DND-41 (cell line): ENCODE measurements at regions not wholly inside any gene's neighbourhood (a gene's known extent, or its start where the extent isn't known, plus 50 kb on each side); places are given as distances from the start of the nearest gene placed in this dataset.

ENCODE experiments used
- ATAC-seq: fragments of 200-7000 bp; cut with Tn5 transposase; 3 replicates; pipeline ENCODE4 v1.9.1; 2021; ENCODE audit warnings: low read depth; ENCODE audit not compliant: insufficient read depth
- DNase-seq: peaks from one replicate; pipeline ENCODE4 v3.0.0-alpha.2; 2020
- H2AFZ ChIP-seq: 2 replicates; pipeline ENCODE4 v1.6.0; 2012; ENCODE audit warnings: low read depth, low read length
- H3K27ac ChIP-seq: 2 replicates; pipeline ENCODE4 v1.5.1; 2012; ENCODE audit warnings: low read length, inconsistent platforms
- H3K27me3 ChIP-seq: fragments of 200-600 bp; sonication (generic); 2 replicates; pipeline ENCODE4 v1.6.0; 2012; ENCODE audit warnings: low read length, mild to moderate bottlenecking, inconsistent platforms; ENCODE audit not compliant: insufficient read depth, poor library complexity
- H3K36me3 ChIP-seq: 2 replicates; pipeline ENCODE4 v1.5.1; 2012; ENCODE audit warnings: low read length, inconsistent platforms; ENCODE audit not compliant: insufficient read depth
- H3K4me1 ChIP-seq: 2 replicates; pipeline ENCODE4 v1.5.1; 2012; ENCODE audit warnings: mild to moderate bottlenecking, low read length; ENCODE audit not compliant: insufficient read depth
- H3K4me2 ChIP-seq: 2 replicates; pipeline ENCODE4 v1.6.0; 2012; ENCODE audit warnings: mild to moderate bottlenecking, moderate library complexity, low read length, inconsistent platforms; ENCODE audit not compliant: insufficient read depth
- H3K4me3 ChIP-seq, 2 experiments: fragments of 200-600 bp in 1 of 2; shearing (Covaris generic) in 1 of 2; 2 replicates each; pipeline ENCODE4 v1.5.1; 2012 to 2016; ENCODE audit warnings: inconsistent platforms in 2 of 2, low read length in 2 of 2, mild to moderate bottlenecking in 2 of 2, low read depth in 1 of 2, moderate library complexity in 1 of 2
- H3K79me2 ChIP-seq: 2 replicates; pipeline ENCODE4 v1.6.0; 2012; ENCODE audit warnings: low read length, inconsistent platforms; ENCODE audit not compliant: insufficient read depth
- H3K9ac ChIP-seq: 2 replicates; pipeline ENCODE4 v1.6.0; 2012; ENCODE audit warnings: low read depth, mild to moderate bottlenecking, inconsistent platforms, low read length, moderate library complexity
- H3K9me3 ChIP-seq: 2 replicates; pipeline ENCODE4 v1.5.1; 2012; ENCODE audit warnings: low read length, moderate library complexity, mild to moderate bottlenecking, inconsistent platforms; ENCODE audit not compliant: insufficient read depth, severe bottlenecking
- H4K20me1 ChIP-seq: 2 replicates; pipeline ENCODE4 v1.6.0; 2012; ENCODE audit warnings: low read length; ENCODE audit not compliant: insufficient read depth
- CTCF ChIP-seq: IDR thresholded peaks from 2 replicates; pipeline ENCODE4 v1.5.1; 2012; ENCODE audit warnings: borderline replicate concordance, low read length, moderate library complexity, mild to moderate bottlenecking; ENCODE audit not compliant: poor library complexity, severe bottlenecking; ENCODE audit errors: extremely low read depth
- EZH2 ChIP-seq: IDR thresholded peaks from 3 replicates; pipeline ENCODE4 v1.6.1; 2012; ENCODE audit warnings: borderline replicate concordance, low read depth, mild to moderate bottlenecking, moderate library complexity, low read length, inconsistent platforms; ENCODE audit not compliant: severe bottlenecking

DNA sequence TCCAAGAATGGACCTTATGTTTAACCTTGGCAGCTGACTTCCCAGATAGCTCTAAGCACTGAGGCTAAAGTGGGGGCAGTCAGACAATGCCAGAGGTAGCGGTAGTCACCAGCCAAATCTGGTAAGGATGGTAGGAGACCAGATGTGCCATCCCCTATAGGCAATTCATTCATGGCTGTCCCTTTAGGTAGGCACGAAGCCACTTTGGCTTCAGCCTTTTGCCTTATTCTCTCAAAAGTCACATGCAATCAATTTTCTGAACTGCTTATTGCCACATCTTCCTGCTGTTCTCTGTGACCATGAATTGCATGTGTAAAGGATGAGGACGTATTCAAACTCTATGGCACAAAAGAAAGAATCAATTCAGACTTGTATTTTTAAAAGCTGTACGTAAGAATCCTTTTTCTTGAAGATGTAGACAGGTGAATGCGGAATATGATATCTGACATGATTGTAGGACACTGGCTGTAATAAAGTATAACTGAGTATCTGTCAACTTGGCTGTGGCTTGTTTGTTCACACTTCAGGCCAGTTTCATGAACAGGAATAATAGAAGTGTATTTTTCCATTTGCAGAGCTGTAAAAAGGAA, 611.7 kb downstream of the NR2F1-AS1 start:
- H2AFZ ChIP-seq, result no peak overlapping the region
- H3K27ac ChIP-seq, result no peak overlapping the region
- H3K36me3 ChIP-seq, result no peaks in the 10 kb centered on the region
- H3K4me3 ChIP-seq, result no peak overlapping the region
- no peaks in the 10 kb centered on the region for H3K79me2 ChIP-seq
- DNase-seq (no peak), ATAC-seq (no peak)
- H3K4me1 ChIP-seq, result no peaks in the 10 kb centered on the region
- H3K9me3 ChIP-seq, result no peaks in the 10 kb centered on the region
- no peak for TF ChIP-seq EZH2
- H3K9ac ChIP-seq, result no peak overlapping the region
- no peak overlapping the region for H3K4me2 ChIP-seq
- no peaks in the 10 kb centered on the region for H4K20me1 ChIP-seq
- no peaks in the 10 kb centered on the region for H3K27me3 ChIP-seq

- Histone ChIP-seq H4K20me1 (no peaks in the 10 kb centered on the region), H3K4me1 (no peaks in the 10 kb centered on the region), H2AFZ (no peak overlapping the region), H3K9ac (no peak overlapping the region), H3K4me3 (no peak overlapping the region), H3K4me2 (no peak overlapping the region), H3K27ac (no peak overlapping the region), H3K36me3 (no peaks in the 10 kb centered on the region), H3K27me3 (no peaks in the 10 kb centered on the region), H3K79me2 (no peaks in the 10 kb centered on the region), H3K9me3 (no peaks in the 10 kb centered on the region)
- TF ChIP-seq CTCF (no peak), EZH2 (no peak)
- ATAC-seq (no peak), DNase-seq (no peak)
These were observed 617.2 kb downstream of the NR2F1-AS1 start for GRCh38 chr5:92963800-92964199.

DNA sequence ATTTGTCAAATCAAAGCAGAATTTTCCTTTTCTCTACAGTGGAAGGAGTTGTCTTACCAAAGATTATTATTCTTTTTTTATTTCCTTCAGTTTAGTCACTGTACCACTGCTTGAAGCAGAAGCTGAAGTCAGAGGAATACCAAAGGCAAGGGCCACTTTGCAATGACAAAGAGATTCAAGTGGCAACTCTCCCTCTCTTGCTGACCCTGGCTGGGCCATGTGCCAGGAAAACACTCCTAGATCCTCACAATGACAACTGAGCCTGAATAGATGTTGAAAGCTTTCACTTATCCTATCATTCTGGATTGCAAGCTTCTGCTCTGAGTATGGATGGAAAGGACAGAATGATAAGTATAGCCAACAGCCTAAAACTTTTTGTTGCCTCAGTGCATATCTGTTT, 618.3 kb downstream of the NR2F1-AS1 start:
- Histone ChIP-seq H3K4me2 (no peak overlapping the region), H3K9me3 (no peaks in the 10 kb centered on the region), H3K4me1 (no peaks in the 10 kb centered on the region), H3K9ac (no peak overlapping the region), H3K27ac (no peak overlapping the region), H3K79me2 (no peaks in the 10 kb centered on the region), H2AFZ (no peak overlapping the region), H3K4me3 (no peak overlapping the region), H3K27me3 (no peaks in the 10 kb centered on the region), H3K36me3 (no peaks in the 10 kb centered on the region), H4K20me1 (no peaks in the 10 kb centered on the region)
- no peak for ATAC-seq
- TF ChIP-seq CTCF (no peak), EZH2 (no peak)
- no peak for DNase-seq

DNA sequence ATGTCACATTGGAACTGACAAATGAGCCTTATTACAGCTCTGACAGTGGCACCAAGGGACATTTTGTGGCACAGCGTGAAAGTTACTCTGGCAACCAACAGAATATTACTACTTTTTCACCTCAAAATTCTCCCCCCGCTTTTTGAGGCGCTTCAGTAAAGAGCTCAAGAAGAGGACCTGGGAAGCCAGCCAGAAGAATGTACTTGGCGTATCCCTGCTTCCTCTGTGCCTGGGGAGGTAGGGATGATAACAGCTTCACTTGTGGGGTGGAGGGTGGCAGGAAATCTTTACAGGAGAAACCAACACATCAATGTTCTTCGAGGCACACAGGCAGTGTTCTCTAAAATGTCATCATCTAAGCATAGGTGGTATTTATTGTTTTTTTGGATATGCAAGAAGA, 624.1 kb downstream of the NR2F1-AS1 start:
- Histone ChIP-seq H3K27me3 (no peaks in the 10 kb centered on the region), H3K79me2 (no peaks in the 10 kb centered on the region), H3K27ac (no peak overlapping the region), H3K9ac (no peak overlapping the region), H2AFZ (no peak overlapping the region), H3K4me1 (no peaks in the 10 kb centered on the region), H3K36me3 (no peaks in the 10 kb centered on the region), H3K9me3 (peaks cover 11% of the 10 kb centered on the region), H3K4me3 (no peak overlapping the region), H4K20me1 (no peaks in the 10 kb centered on the region), H3K4me2 (no peak overlapping the region)
- DNase-seq (no peak), ATAC-seq (no peak)
- no peak for TF ChIP-seq EZH2
- no peak for TF ChIP-seq CTCF
